GM13976 (cell line): ENCODE measurements at regions not wholly inside any gene's neighbourhood (a gene's known extent, or its start where the extent isn't known, plus 50 kb on each side); places are given as distances from the start of the nearest gene placed in this dataset.

Source experiments
- DNase-seq: peaks from one replicate; pipeline ENCODE4 v3.0.0; 2012; ENCODE audit warnings: low spot score
- CTCF ChIP-seq: IDR thresholded peaks from 2 replicates; pipeline ENCODE4 v1.5.1; 2012; ENCODE audit warnings: borderline replicate concordance, mild to moderate bottlenecking; ENCODE audit not compliant: insufficient read depth; ENCODE audit errors: extremely low read depth, missing control alignments, control extremely low read depth
- in situ Hi-C: fragments of 300-500 bp; cut with MboI; formaldehyde crosslinking; loops from one replicate; pipeline ENCODE4 v1.12.0; 2022; ENCODE audit warnings: low sequenced_read_pairs, mixed read lengths, inconsistent platforms; ENCODE audit not compliant: unreplicated experiment

GRCh38 chr2:62307469-62308389 lies 111.8 kb downstream of the B3GNT2 start:
- DNase-seq = no peak
- in situ Hi-C loops = no loop called here
- no peak for TF ChIP-seq CTCF

GRCh38 chr2:62306751-62307468 lies 111.0 kb downstream of the B3GNT2 start:
- TF ChIP-seq CTCF = no peak
- DNase-seq = no peak
- in situ Hi-C loops = no loop called here

GRCh38 chr2:62305421-62306176 lies 109.7 kb downstream of the B3GNT2 start:
- TF ChIP-seq CTCF = no peak
- in situ Hi-C loops = no loop called here
- no peak for DNase-seq

- DNase-seq = no peak
- no peak for TF ChIP-seq CTCF
- in situ Hi-C loops = no loop called here
Observed at GRCh38 chr2:62304429-62305417, 108.8 kb downstream of the B3GNT2 start.

- TF ChIP-seq CTCF = no peak
- no peak for DNase-seq
- in situ Hi-C loops = no loop called here
Observed at GRCh38 chr2:62303788-62304187, 107.9 kb downstream of the B3GNT2 start.
